ENCODE measurements at regions not wholly inside any gene's neighbourhood (a gene's known extent, or its start where the extent isn't known, plus 50 kb on each side); places are given as distances from the start of the nearest gene placed in this dataset.

DNA sequence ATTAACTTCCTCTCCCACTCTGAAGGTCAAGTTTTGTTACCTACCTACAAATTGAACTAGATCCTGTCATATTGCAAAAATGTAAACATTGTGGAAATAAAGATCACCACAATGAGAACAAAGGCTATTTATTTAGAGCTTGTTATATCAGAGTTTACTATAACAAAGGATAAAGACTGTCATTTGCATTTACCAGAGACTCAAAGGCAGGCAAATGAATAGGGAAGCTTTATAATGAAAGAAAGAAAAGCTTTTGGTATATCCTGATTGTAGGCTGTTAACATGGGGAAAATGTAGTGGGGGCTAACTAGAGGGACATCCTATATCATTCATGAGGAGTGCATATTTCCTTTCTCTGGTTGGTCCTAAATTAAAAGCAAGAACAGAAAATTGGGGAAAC is 403.5 kb upstream of the TYRP1 start:
- TF ChIP-seq CTCF (IDR thresholded peaks at IDR 0.05): no peak
- TF ChIP-seq, protein P1, sequence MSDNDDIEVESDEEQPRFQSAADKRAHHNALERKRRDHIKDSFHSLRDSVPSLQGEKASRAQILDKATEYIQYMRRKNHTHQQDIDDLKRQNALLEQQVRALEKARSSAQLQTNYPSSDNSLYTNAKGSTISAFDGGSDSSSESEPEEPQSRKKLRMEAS (CRISPR knock-in tag; IDR thresholded peaks at IDR 0.05): no peak
- TF ChIP-seq, protein P2, sequence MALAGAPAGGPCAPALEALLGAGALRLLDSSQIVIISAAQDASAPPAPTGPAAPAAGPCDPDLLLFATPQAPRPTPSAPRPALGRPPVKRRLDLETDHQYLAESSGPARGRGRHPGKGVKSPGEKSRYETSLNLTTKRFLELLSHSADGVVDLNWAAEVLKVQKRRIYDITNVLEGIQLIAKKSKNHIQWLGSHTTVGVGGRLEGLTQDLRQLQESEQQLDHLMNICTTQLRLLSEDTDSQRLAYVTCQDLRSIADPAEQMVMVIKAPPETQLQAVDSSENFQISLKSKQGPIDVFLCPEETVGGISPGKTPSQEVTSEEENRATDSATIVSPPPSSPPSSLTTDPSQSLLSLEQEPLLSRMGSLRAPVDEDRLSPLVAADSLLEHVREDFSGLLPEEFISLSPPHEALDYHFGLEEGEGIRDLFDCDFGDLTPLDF (CRISPR knock-in tag; IDR thresholded peaks at IDR 0.05): no peak
- TF ChIP-seq, protein P3, sequence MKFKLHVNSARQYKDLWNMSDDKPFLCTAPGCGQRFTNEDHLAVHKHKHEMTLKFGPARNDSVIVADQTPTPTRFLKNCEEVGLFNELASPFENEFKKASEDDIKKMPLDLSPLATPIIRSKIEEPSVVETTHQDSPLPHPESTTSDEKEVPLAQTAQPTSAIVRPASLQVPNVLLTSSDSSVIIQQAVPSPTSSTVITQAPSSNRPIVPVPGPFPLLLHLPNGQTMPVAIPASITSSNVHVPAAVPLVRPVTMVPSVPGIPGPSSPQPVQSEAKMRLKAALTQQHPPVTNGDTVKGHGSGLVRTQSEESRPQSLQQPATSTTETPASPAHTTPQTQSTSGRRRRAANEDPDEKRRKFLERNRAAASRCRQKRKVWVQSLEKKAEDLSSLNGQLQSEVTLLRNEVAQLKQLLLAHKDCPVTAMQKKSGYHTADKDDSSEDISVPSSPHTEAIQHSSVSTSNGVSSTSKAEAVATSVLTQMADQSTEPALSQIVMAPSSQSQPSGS (CRISPR knock-in tag; IDR thresholded peaks at IDR 0.05; ENCODE audit: borderline replicate concordance, low read depth): no peak
